ENCODE measurements at regions not wholly inside any gene's neighbourhood (a gene's known extent, or its start where the extent isn't known, plus 50 kb on each side); places are given as distances from the start of the nearest gene placed in this dataset.
"Not testable (repeated sequence)": the region's sequence is repeated elsewhere in the genome, so short reads cannot be mapped to it uniquely, and the experiment has no call there.

DNA sequence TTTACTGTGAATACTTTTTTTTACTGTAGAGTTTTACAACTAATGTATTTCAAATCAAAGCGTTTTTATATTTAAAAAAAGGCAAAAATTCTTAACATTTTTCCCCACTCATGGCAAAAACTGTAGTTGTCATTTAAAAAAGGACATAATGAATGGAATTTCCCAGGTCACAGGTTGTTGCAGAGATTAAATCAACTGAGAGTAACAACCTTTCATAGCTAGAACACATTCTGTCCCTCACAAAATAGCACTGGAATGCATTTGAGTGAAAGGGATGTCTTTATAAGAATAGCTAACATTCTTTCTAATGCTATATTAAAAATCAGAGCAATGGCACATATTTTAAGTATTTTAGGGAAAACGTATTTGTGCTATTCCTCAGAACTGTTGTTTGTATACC, 1393.3 kb upstream of the ATXN8OS start:
- POLR2A ChIA-PET, result no interaction called here

DNA sequence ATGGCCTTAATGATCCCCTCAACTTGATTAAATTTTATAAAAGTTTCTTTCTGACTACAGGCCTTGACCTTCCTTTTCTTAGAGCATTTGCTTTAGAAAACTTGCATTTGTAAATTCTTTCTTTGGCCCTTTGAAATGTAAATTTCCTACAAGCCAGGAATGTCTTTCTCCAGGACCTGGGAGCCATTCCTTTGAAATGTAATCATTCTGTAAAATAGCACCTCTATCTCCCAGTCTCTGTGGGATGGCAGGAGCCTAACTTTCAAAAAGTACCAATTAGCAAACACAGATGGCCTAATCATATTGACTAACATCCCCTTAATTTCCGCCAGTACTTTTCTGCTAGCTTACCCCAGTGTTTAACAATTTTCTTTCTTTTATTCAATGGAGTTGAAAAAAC, 1394.2 kb upstream of the ATXN8OS start:
- Mint-ChIP-seq H3K27ac (ENCODE audit: unreplicated experiment) (no peak overlapping the region), H3K27me3 (ENCODE audit: insufficient read depth, unreplicated experiment) (no peaks in the 10 kb centered on the region), H3K4me3 (ENCODE audit: unreplicated experiment) (no peak overlapping the region), H3K36me3 (ENCODE audit: insufficient read depth, unreplicated experiment) (no peaks in the 10 kb centered on the region), H3K4me1 (ENCODE audit: low read depth, unreplicated experiment) (no peaks in the 10 kb centered on the region), H3K9me3 (ENCODE audit: unreplicated experiment) (no peaks in the 10 kb centered on the region)
- H3K36me3 ChIP-seq (ENCODE audit: control insufficient read depth, insufficient read depth, low read length), result no peaks in the 10 kb centered on the region
- TF ChIP-seq, protein P1, sequence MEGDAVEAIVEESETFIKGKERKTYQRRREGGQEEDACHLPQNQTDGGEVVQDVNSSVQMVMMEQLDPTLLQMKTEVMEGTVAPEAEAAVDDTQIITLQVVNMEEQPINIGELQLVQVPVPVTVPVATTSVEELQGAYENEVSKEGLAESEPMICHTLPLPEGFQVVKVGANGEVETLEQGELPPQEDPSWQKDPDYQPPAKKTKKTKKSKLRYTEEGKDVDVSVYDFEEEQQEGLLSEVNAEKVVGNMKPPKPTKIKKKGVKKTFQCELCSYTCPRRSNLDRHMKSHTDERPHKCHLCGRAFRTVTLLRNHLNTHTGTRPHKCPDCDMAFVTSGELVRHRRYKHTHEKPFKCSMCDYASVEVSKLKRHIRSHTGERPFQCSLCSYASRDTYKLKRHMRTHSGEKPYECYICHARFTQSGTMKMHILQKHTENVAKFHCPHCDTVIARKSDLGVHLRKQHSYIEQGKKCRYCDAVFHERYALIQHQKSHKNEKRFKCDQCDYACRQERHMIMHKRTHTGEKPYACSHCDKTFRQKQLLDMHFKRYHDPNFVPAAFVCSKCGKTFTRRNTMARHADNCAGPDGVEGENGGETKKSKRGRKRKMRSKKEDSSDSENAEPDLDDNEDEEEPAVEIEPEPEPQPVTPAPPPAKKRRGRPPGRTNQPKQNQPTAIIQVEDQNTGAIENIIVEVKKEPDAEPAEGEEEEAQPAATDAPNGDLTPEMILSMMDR (IDR thresholded peaks at IDR 0.05; ENCODE audit: insufficient read depth in 1 of 2, low read depth in 1 of 2, low read length in 1 of 2, severe bottlenecking in 1 of 2, unreplicated experiment in 1 of 2), result no peak
- no TSS peak for BruUV-seq (replicated peaks)
- no peaks in the 10 kb centered on the region for H3K9me3 ChIP-seq
- no peak overlapping the region for H3K4me3 ChIP-seq (ENCODE audit: low read depth, low read length)
- CTCF ChIA-PET, result no interaction called here
- intact Hi-C loops (cut with micrococcal nuclease; ENCODE audit: unreplicated experiment), result no loop called here
- POLR2A ChIA-PET, result no interaction called here
- H3K27me3 ChIP-seq (replicated peaks; ENCODE audit: control insufficient read depth, insufficient read depth, low read length), result no peaks in the 10 kb centered on the region
- no peak for DNase-seq
- H3K4me1 ChIP-seq, result no peaks in the 10 kb centered on the region

More for the DNA sequence above, 1393.3 kb upstream of the ATXN8OS start:
- intact Hi-C loops (cut with micrococcal nuclease; ENCODE audit: unreplicated experiment), result no loop called here
- Histone ChIP-seq H3K4me3 (ENCODE audit: low read depth, low read length) (no peak overlapping the region), H3K36me3 (ENCODE audit: control insufficient read depth, insufficient read depth, low read length) (no peaks in the 10 kb centered on the region), H3K9me3 (no peaks in the 10 kb centered on the region), H3K27me3 (replicated peaks; ENCODE audit: control insufficient read depth, insufficient read depth, low read length) (no peaks in the 10 kb centered on the region), H3K4me1 (no peaks in the 10 kb centered on the region)
- no peaks in the 10 kb centered on the region for H3K36me3 Mint-ChIP-seq (ENCODE audit: insufficient read depth, unreplicated experiment)
- no peaks in the 10 kb centered on the region for H3K9me3 Mint-ChIP-seq (ENCODE audit: unreplicated experiment)
- CTCF ChIA-PET, result no interaction called here
- H3K4me1 Mint-ChIP-seq (ENCODE audit: low read depth, unreplicated experiment), result no peaks in the 10 kb centered on the region
- no TSS peak for BruUV-seq (replicated peaks)
- H3K27me3 Mint-ChIP-seq (ENCODE audit: insufficient read depth, unreplicated experiment), result no peaks in the 10 kb centered on the region
- H3K4me3 Mint-ChIP-seq (ENCODE audit: unreplicated experiment), result no peak overlapping the region
- H3K27ac Mint-ChIP-seq (ENCODE audit: unreplicated experiment), result no peak overlapping the region
- TF ChIP-seq, protein P1 (IDR thresholded peaks at IDR 0.05; ENCODE audit: insufficient read depth in 1 of 2, low read depth in 1 of 2, low read length in 1 of 2, severe bottlenecking in 1 of 2, unreplicated experiment in 1 of 2), result no peak
- DNase-seq, result no peak

DNA sequence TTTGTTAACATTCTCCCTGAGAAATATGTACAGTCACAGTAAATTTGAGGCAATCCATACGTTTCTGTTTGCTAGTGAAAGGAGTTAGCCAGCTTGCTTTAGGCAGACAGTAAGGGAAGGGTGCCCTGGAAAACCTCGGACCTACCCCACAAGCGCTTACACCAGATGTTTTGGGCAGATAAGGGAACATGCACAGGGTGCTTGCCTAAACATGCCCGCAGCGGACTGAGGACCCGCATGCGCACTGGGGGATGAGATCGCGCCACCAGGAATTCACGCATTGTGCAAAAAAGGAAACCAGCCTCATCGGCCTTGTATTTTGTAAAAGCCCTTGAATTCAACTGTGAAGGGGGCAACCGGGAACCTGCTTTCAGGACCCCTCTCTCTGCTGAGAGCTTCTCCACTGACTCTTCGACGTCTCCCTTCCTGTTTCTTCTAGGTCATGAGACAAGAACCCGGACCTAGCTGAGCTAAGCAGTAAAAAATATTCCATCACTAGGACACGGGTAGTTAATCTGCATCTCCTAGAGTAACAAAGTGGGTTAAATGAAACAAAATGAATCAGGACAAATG, 1399.2 kb upstream of the ATXN8OS start:
- no peak for DNase-seq
- no peaks in the 10 kb centered on the region for H3K4me1 ChIP-seq
- Mint-ChIP-seq H3K4me1 (ENCODE audit: low read depth, unreplicated experiment) (no peaks in the 10 kb centered on the region), H3K9me3 (ENCODE audit: unreplicated experiment) (peaks cover 9% of the 10 kb centered on the region), H3K36me3 (ENCODE audit: insufficient read depth, unreplicated experiment) (no peaks in the 10 kb centered on the region), H3K27me3 (ENCODE audit: insufficient read depth, unreplicated experiment) (no peaks in the 10 kb centered on the region), H3K27ac (ENCODE audit: unreplicated experiment) (no peak overlapping the region), H3K4me3 (ENCODE audit: unreplicated experiment) (no peak overlapping the region)
- intact Hi-C loops (cut with micrococcal nuclease; ENCODE audit: unreplicated experiment), result no loop called here
- H3K27me3 ChIP-seq (replicated peaks; ENCODE audit: control insufficient read depth, insufficient read depth, low read length), result no peaks in the 10 kb centered on the region
- TF ChIP-seq, protein P1 (IDR thresholded peaks at IDR 0.05; ENCODE audit: insufficient read depth in 1 of 2, low read depth in 1 of 2, low read length in 1 of 2, severe bottlenecking in 1 of 2, unreplicated experiment in 1 of 2), result no peak
- H3K4me3 ChIP-seq (ENCODE audit: low read depth, low read length), result no peak overlapping the region
- H3K9me3 ChIP-seq, result no peaks in the 10 kb centered on the region
- CTCF ChIA-PET, result no interaction called here
- H3K36me3 ChIP-seq (ENCODE audit: control insufficient read depth, insufficient read depth, low read length), result no peaks in the 10 kb centered on the region
- no TSS peak for BruUV-seq (replicated peaks)
- POLR2A ChIA-PET, result interaction anchor here (0.6 kb wide), 1 partner anchor 18 kb away, joined by 4 read pairs; no protein-coding TSS in a partner anchor

DNA sequence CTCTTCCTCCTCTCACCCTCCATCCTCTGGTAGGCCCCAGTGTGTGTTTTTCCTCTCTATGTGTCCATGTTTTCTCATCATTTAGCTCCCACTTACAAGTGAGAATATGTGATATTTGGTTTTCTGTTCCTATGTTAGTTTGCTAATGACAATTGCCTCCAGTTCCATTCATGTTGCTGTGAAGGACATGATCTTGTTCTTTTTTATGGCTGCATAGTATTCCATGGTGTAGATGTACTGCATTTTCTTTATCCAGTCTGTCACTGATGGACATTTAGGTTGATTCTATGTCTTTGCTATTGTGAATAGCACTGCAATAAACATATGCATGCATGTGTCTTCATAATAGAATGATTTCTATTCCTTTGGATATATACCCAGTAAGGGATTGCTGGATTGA, 1401.6 kb upstream of the ATXN8OS start:
- H3K9me3 Mint-ChIP-seq (ENCODE audit: unreplicated experiment); BruUV-seq (replicated peaks); H3K4me3 ChIP-seq (ENCODE audit: low read depth, low read length); H3K4me1 ChIP-seq; H3K36me3 Mint-ChIP-seq (ENCODE audit: insufficient read depth, unreplicated experiment); H3K27me3 ChIP-seq (replicated peaks; ENCODE audit: control insufficient read depth, insufficient read depth, low read length); CTCF ChIA-PET; POLR2A ChIA-PET; H3K4me3 Mint-ChIP-seq (ENCODE audit: unreplicated experiment); H3K27ac Mint-ChIP-seq (ENCODE audit: unreplicated experiment); DNase-seq; H3K4me1 Mint-ChIP-seq (ENCODE audit: low read depth, unreplicated experiment); intact Hi-C loops (cut with micrococcal nuclease; ENCODE audit: unreplicated experiment); H3K9me3 ChIP-seq; H3K27me3 Mint-ChIP-seq (ENCODE audit: insufficient read depth, unreplicated experiment); H3K36me3 ChIP-seq (ENCODE audit: control insufficient read depth, insufficient read depth, low read length): not testable (repeated sequence)

Data from Caco-2 (cell line).